Nephron (organoid): ENCODE measurements at regions not wholly inside any gene's neighbourhood (a gene's known extent, or its start where the extent isn't known, plus 50 kb on each side); places are given as distances from the start of the nearest gene placed in this dataset.
A peak's percentile ranks its signal among the peaks of the same experiment; 100 is the strongest.

Source experiments
- H3K27ac Mint-ChIP-seq, 3 experiments: 2 replicates each; pipeline ENCODE4 v1.8.0; 2020; ENCODE audit warnings: mixed read lengths in 3 of 3, mild to moderate bottlenecking in 2 of 3, moderate library complexity in 1 of 3
- H3K27me3 Mint-ChIP-seq: 2 replicates; pipeline ENCODE4 v1.8.0; 2021; ENCODE audit warnings: low read depth, mild to moderate bottlenecking, moderate library complexity, mixed read lengths
- H3K36me3 Mint-ChIP-seq: 2 replicates; pipeline ENCODE4 v1.8.0; 2020; ENCODE audit warnings: low read depth, mixed read lengths
- H3K4me1 Mint-ChIP-seq: 2 replicates; pipeline ENCODE4 v1.8.0; 2020; ENCODE audit warnings: mixed read lengths
- H3K4me3 Mint-ChIP-seq, 3 experiments: 2 replicates each; pipeline ENCODE4 v1.8.0; 2020; ENCODE audit warnings: mild to moderate bottlenecking in 3 of 3, mixed read lengths in 3 of 3, moderate library complexity in 2 of 3
- H3K9me3 Mint-ChIP-seq: 2 replicates; pipeline ENCODE4 v1.8.0; 2020; ENCODE audit warnings: mixed read lengths
- TF ChIP-seq, protein P1 (sequence below), 3 experiments: fragments of 200-600 bp; sonication (generic); IDR thresholded peaks; one replicate each; pipeline ENCODE4 v1.5.0; 2021; ENCODE audit warnings: antibody characterized with exemption in 3 of 3; ENCODE audit not compliant: unreplicated experiment in 3 of 3

DNA sequence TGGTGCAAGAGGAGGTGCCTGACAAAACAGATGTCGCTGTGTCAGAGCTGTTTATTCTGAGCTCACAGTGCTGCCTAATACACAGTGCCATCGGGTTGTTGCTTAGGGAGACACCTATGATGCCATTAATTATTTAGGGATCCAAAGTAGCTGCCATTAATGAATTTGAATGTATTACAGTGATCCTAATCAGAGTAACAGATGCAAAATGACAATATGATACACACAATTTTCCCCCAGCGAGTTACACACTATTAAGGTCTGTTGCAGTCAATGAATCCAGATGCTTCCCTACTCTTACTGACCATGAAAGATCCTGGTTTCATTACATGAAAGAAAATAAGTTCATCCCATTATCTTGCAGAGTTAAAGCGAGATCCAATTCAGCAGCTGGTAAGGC lies 91.3 kb downstream of the RWDD3 start:
- Mint-ChIP-seq H3K4me3 (no peak overlapping the region), H3K27ac (no peak overlapping the region), H3K4me1 (no peaks in the 10 kb centered on the region), H3K36me3 (no peaks in the 10 kb centered on the region), H3K27me3 (no peaks in the 10 kb centered on the region), H3K9me3 (no peaks in the 10 kb centered on the region)
- TF ChIP-seq, protein P1, sequence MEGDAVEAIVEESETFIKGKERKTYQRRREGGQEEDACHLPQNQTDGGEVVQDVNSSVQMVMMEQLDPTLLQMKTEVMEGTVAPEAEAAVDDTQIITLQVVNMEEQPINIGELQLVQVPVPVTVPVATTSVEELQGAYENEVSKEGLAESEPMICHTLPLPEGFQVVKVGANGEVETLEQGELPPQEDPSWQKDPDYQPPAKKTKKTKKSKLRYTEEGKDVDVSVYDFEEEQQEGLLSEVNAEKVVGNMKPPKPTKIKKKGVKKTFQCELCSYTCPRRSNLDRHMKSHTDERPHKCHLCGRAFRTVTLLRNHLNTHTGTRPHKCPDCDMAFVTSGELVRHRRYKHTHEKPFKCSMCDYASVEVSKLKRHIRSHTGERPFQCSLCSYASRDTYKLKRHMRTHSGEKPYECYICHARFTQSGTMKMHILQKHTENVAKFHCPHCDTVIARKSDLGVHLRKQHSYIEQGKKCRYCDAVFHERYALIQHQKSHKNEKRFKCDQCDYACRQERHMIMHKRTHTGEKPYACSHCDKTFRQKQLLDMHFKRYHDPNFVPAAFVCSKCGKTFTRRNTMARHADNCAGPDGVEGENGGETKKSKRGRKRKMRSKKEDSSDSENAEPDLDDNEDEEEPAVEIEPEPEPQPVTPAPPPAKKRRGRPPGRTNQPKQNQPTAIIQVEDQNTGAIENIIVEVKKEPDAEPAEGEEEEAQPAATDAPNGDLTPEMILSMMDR (IDR thresholded peaks at IDR 0.05; ENCODE audit: unreplicated experiment in 3 of 3), result no peak

- H3K4me1 Mint-ChIP-seq, result no peaks in the 10 kb centered on the region
- no peak overlapping the region for H3K4me3 Mint-ChIP-seq
- H3K27ac Mint-ChIP-seq, result no peak overlapping the region
- H3K9me3 Mint-ChIP-seq, result no peaks in the 10 kb centered on the region
- H3K27me3 Mint-ChIP-seq, result no peaks in the 10 kb centered on the region
- H3K36me3 Mint-ChIP-seq, result no peaks in the 10 kb centered on the region
- TF ChIP-seq, protein P1 (IDR thresholded peaks at IDR 0.05; ENCODE audit: unreplicated experiment in 3 of 3), result no peak
These were observed 92.0 kb downstream of the RWDD3 start for GRCh38 chr1:95326023-95326422.

DNA sequence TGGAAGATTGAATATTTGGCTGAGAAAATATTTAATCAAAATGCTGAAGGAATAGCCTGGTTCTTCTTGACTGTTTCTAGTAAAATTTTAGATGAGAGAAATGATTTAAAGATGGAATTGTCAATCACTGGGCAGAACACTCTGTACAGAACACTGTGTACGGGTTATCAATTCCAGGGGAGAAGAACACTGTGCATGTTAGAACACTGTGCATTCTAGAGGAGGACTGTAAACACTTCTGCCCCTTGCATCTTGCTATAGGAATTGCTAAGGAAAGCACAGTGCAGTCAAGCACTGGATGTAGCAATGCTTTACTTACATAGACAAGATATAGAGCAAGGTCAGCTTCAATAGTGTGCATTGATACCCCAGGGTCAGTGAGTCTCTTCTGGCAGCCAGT lies 98.7 kb downstream of the RWDD3 start:
- H3K4me1 Mint-ChIP-seq, result no peaks in the 10 kb centered on the region
- H3K4me3 Mint-ChIP-seq, result no peak overlapping the region
- no peaks in the 10 kb centered on the region for H3K36me3 Mint-ChIP-seq
- H3K27ac Mint-ChIP-seq, result no peak overlapping the region
- H3K27me3 Mint-ChIP-seq, result peaks cover 4% of the 10 kb centered on the region
- no peaks in the 10 kb centered on the region for H3K9me3 Mint-ChIP-seq
- TF ChIP-seq, protein P1 (IDR thresholded peaks at IDR 0.05; ENCODE audit: unreplicated experiment in 3 of 3), result no peak

DNA sequence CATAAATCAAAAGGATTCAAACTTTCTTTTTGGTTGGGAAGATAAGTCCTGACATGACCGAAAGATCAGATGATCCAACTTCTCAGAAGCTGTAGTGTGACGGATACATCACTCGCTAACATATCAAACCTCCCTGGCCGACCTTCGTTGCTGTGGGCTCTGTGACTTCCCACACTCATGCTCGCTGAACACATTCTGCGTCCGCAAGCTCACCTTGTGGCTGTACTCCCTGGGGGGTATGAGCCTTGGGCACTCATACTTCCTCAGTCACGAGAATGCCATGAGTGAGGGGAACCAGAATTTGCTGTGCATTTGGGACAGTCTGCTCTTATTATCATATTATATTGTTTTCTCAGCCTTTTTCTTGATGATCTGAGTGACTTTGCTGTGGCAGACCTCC lies 105.4 kb downstream of the RWDD3 start:
- Mint-ChIP-seq H3K9me3 (no peaks in the 10 kb centered on the region), H3K27ac (no peak overlapping the region), H3K4me3 (no peak overlapping the region), H3K4me1 (peaks cover 7% of the 10 kb centered on the region), H3K36me3 (no peaks in the 10 kb centered on the region), H3K27me3 (peaks cover 4% of the 10 kb centered on the region)
- TF ChIP-seq, protein P1 (IDR thresholded peaks at IDR 0.05; ENCODE audit: unreplicated experiment in 3 of 3), result no peak

GRCh38 chr1:95340061-95340460 lies 106.1 kb downstream of the RWDD3 start:
- peak overlapping the region; percentile 18 to 77 (median 36) for H3K27ac Mint-ChIP-seq

DNA sequence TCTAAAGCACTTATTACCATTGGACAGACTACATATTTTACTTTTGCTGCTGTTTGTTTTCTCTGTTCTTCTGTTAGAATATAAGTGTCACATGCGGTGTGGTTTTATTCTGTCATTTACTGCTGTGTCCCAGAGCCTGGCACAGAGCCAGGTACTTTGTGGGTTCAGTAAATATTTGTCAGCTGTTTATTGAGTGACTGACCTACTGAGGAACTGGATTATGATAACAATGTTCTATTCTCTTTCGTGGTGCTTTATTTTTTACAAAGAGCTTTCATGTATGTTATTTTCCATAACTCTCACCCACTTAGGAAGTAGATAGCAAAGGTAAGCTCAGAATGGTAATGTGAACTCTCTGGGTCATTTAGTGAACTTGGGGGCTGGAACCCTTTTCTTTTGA lies 118.8 kb downstream of the RWDD3 start:
- Mint-ChIP-seq H3K27ac (no peak overlapping the region), H3K9me3 (no peaks in the 10 kb centered on the region), H3K4me1 (peaks cover 10% of the 10 kb centered on the region), H3K27me3 (no peaks in the 10 kb centered on the region), H3K36me3 (no peaks in the 10 kb centered on the region), H3K4me3 (no peak overlapping the region)
- TF ChIP-seq, protein P1 (IDR thresholded peaks at IDR 0.05; ENCODE audit: unreplicated experiment in 3 of 3), result no peak

More at GRCh38 chr1:95340061-95340460, 106.1 kb downstream of the RWDD3 start:
- H3K36me3 Mint-ChIP-seq, result no peaks in the 10 kb centered on the region
- H3K4me1 Mint-ChIP-seq, result peaks cover 7% of the 10 kb centered on the region
- H3K4me3 Mint-ChIP-seq, result no peak overlapping the region
- no peaks in the 10 kb centered on the region for H3K9me3 Mint-ChIP-seq
- TF ChIP-seq, protein P1 (IDR thresholded peaks at IDR 0.05; ENCODE audit: unreplicated experiment in 3 of 3), result no peak
- H3K27me3 Mint-ChIP-seq, result peaks cover 4% of the 10 kb centered on the region
